ENCODE measurements at regions not wholly inside any gene's neighbourhood (a gene's known extent, or its start where the extent isn't known, plus 50 kb on each side); places are given as distances from the start of the nearest gene placed in this dataset.

GRCh38 chr16:79797486-79797885 is 196.9 kb upstream of the MAF start:
- intact Hi-C loops (cut with DNase I, micrococcal nuclease) = no loop called here
- TF ChIP-seq CTCF (IDR thresholded peaks at IDR 0.05) = no peak
- H3K4me1 Mint-ChIP-seq (ENCODE audit: low read depth) = no peaks in the 10 kb centered on the region

GRCh38 chr16:79795556-79795955 is 195.0 kb upstream of the MAF start:
- H3K9me3 Mint-ChIP-seq = no peaks in the 10 kb centered on the region
- ATAC-seq (ENCODE audit: poor library complexity) (no peak), DNase-seq (no peak)
- CTCF ChIA-PET = no interaction called here
- no peaks in the 10 kb centered on the region for H3K36me3 ChIP-seq (ENCODE audit: insufficient read depth, low read length)
- POLR2A ChIA-PET = no interaction called here
- no peak overlapping the region for H3K4me3 Mint-ChIP-seq
- no peak overlapping the region for H3K4me3 ChIP-seq (ENCODE audit: low read length)
- H3K9me3 ChIP-seq (ENCODE audit: control insufficient read depth in 1 of 2, insufficient read depth in 1 of 2, low read length in 2 of 2) = no peaks in the 10 kb centered on the region
- H3K27ac Mint-ChIP-seq = no peak overlapping the region
- peaks cover 4% of the 10 kb centered on the region for H3K27me3 Mint-ChIP-seq
- intact Hi-C loops (cut with DNase I, micrococcal nuclease) = no loop called here
- H3K27me3 ChIP-seq (ENCODE audit: control insufficient read depth in 1 of 2, insufficient read depth in 2 of 2, low read length in 2 of 2) = no peaks in the 10 kb centered on the region
- no peak for TF ChIP-seq CTCF (IDR thresholded peaks at IDR 0.05)
- no peak overlapping the region for H3K27ac ChIP-seq (ENCODE audit: low read depth in 1 of 2, low read length in 2 of 2)
- H3K36me3 Mint-ChIP-seq (ENCODE audit: low read depth) = no peaks in the 10 kb centered on the region
- no peaks in the 10 kb centered on the region for H3K4me1 Mint-ChIP-seq (ENCODE audit: low read depth)
- no peaks in the 10 kb centered on the region for H3K4me1 ChIP-seq (ENCODE audit: insufficient read depth, low read length)

More at GRCh38 chr16:79797486-79797885, 196.9 kb upstream of the MAF start:
- no peaks in the 10 kb centered on the region for H3K27me3 ChIP-seq (ENCODE audit: control insufficient read depth in 1 of 2, insufficient read depth in 2 of 2, low read length in 2 of 2)
- peaks cover 4% of the 10 kb centered on the region for H3K27me3 Mint-ChIP-seq
- no peaks in the 10 kb centered on the region for H3K36me3 ChIP-seq (ENCODE audit: insufficient read depth, low read length)
- H3K27ac Mint-ChIP-seq = no peak overlapping the region
- no peaks in the 10 kb centered on the region for H3K36me3 Mint-ChIP-seq (ENCODE audit: low read depth)
- no peak overlapping the region for H3K4me3 Mint-ChIP-seq
- no peak for ATAC-seq (ENCODE audit: poor library complexity)
- no peaks in the 10 kb centered on the region for H3K9me3 Mint-ChIP-seq
- no peaks in the 10 kb centered on the region for H3K4me1 ChIP-seq (ENCODE audit: insufficient read depth, low read length)
- CTCF ChIA-PET = no interaction called here
- DNase-seq = no peak
- H3K4me3 ChIP-seq (ENCODE audit: low read length) = no peak overlapping the region
- POLR2A ChIA-PET = no interaction called here
- H3K9me3 ChIP-seq (ENCODE audit: control insufficient read depth in 1 of 2, insufficient read depth in 1 of 2, low read length in 2 of 2) = no peaks in the 10 kb centered on the region
- no peak overlapping the region for H3K27ac ChIP-seq (ENCODE audit: low read depth in 1 of 2, low read length in 2 of 2)

GRCh38 chr16:79794941-79795340 is 194.4 kb upstream of the MAF start:
- no peaks in the 10 kb centered on the region for H3K9me3 ChIP-seq (ENCODE audit: control insufficient read depth in 1 of 2, insufficient read depth in 1 of 2, low read length in 2 of 2)
- Mint-ChIP-seq H3K27ac (no peak overlapping the region), H3K4me3 (no peak overlapping the region), H3K4me1 (ENCODE audit: low read depth) (no peaks in the 10 kb centered on the region), H3K27me3 (peaks cover 4% of the 10 kb centered on the region), H3K9me3 (no peaks in the 10 kb centered on the region), H3K36me3 (ENCODE audit: low read depth) (no peaks in the 10 kb centered on the region)
- ChIA-PET CTCF (no interaction called here), POLR2A (no interaction called here)
- intact Hi-C loops (cut with DNase I, micrococcal nuclease) = no loop called here
- no peaks in the 10 kb centered on the region for H3K4me1 ChIP-seq (ENCODE audit: insufficient read depth, low read length)
- DNase-seq (no peak), ATAC-seq (ENCODE audit: poor library complexity) (no peak)
- no peaks in the 10 kb centered on the region for H3K36me3 ChIP-seq (ENCODE audit: insufficient read depth, low read length)
- no peak for TF ChIP-seq CTCF (IDR thresholded peaks at IDR 0.05)
- no peak overlapping the region for H3K27ac ChIP-seq (ENCODE audit: low read depth in 1 of 2, low read length in 2 of 2)
- no peaks in the 10 kb centered on the region for H3K27me3 ChIP-seq (ENCODE audit: control insufficient read depth in 1 of 2, insufficient read depth in 2 of 2, low read length in 2 of 2)
- no peak overlapping the region for H3K4me3 ChIP-seq (ENCODE audit: low read length)

Data from CD4-positive, alpha-beta T cell (primary cell).